DOHH2 (cell line): ENCODE measurements at regions not wholly inside any gene's neighbourhood (a gene's known extent, or its start where the extent isn't known, plus 50 kb on each side); places are given as distances from the start of the nearest gene placed in this dataset.

Experiments
- H3F3A ChIP-seq: fragments of 200-600 bp; sonication (generic), shearing (Covaris generic); 2 replicates; pipeline ENCODE4 v1.6.0; 2016; ENCODE audit warnings: antibody characterized with exemption, mild to moderate bottlenecking; ENCODE audit not compliant: control insufficient read depth, insufficient read depth
- H3K27ac ChIP-seq: fragments of 200-600 bp; sonication (generic); 2 replicates; pipeline ENCODE4 v1.5.1; 2014; ENCODE audit warnings: low read depth, mild to moderate bottlenecking, low read length, moderate library complexity
- H3K27me3 ChIP-seq: fragments of 200-600 bp; sonication (generic); 2 replicates; pipeline ENCODE4 v1.6.1; 2014; ENCODE audit warnings: mild to moderate bottlenecking, low read length, mixed read lengths; ENCODE audit not compliant: control insufficient read depth
- H3K36me3 ChIP-seq: fragments of 200-600 bp; sonication (generic); 2 replicates; pipeline ENCODE4 v1.6.1; 2014; ENCODE audit warnings: mild to moderate bottlenecking, low read length, moderate library complexity, mixed read lengths; ENCODE audit not compliant: control insufficient read depth
- H3K4me1 ChIP-seq: fragments of 200-600 bp; sonication (generic); 2 replicates; pipeline ENCODE4 v1.6.1; 2014; ENCODE audit warnings: mild to moderate bottlenecking, low read length, mixed read lengths; ENCODE audit not compliant: control insufficient read depth
- H3K4me2 ChIP-seq: fragments of 200-600 bp; sonication (generic); 2 replicates; pipeline ENCODE4 v1.6.0; 2014; ENCODE audit warnings: mild to moderate bottlenecking, low read length, moderate library complexity
- H3K4me3 ChIP-seq: fragments of 200-600 bp; sonication (generic); 2 replicates; pipeline ENCODE4 v1.5.1; 2014; ENCODE audit warnings: mild to moderate bottlenecking, low read length, mixed read lengths
- H3K79me2 ChIP-seq: fragments of 200-600 bp; sonication (generic); 2 replicates; pipeline ENCODE4 v1.6.1; 2014; ENCODE audit warnings: mild to moderate bottlenecking, low read length, mixed read lengths; ENCODE audit not compliant: control insufficient read depth
- H3K9me2 ChIP-seq: fragments of 200-600 bp; sonication (generic); replicated peaks from 2 replicates; pipeline ENCODE4 v1.6.1; 2014; ENCODE audit warnings: mild to moderate bottlenecking, low read length, mixed read lengths; ENCODE audit not compliant: control insufficient read depth
- H3K9me3 ChIP-seq: fragments of 200-600 bp; sonication (generic); 2 replicates; pipeline ENCODE4 v1.6.1; 2014; ENCODE audit warnings: antibody characterized with exemption, low read length, mixed read lengths; ENCODE audit not compliant: control insufficient read depth, insufficient read depth
- H4K20me1 ChIP-seq: fragments of 200-600 bp; sonication (generic); 2 replicates; pipeline ENCODE4 v1.6.0; 2014; ENCODE audit warnings: low read depth, mild to moderate bottlenecking, antibody characterized with exemption, low read length, moderate library complexity; ENCODE audit not compliant: control insufficient read depth, insufficient read depth
- CTCF ChIP-seq: fragments of 200-600 bp; sonication (generic); IDR thresholded peaks from one replicate; pipeline ENCODE4 v1.5.1; 2014; ENCODE audit warnings: antibody characterized with exemption, mild to moderate bottlenecking, low read depth, low read length; ENCODE audit not compliant: poor library complexity, severe bottlenecking
- EZH2phosphoT487 ChIP-seq: fragments of 200-600 bp; sonication (generic); IDR thresholded peaks from 2 replicates; pipeline ENCODE4 v1.6.1; 2017; ENCODE audit warnings: borderline replicate concordance, mild to moderate bottlenecking, antibody characterized with exemption, low read length, moderate library complexity, mixed read lengths

- H3K4me1 ChIP-seq = no peaks in the 10 kb centered on the region
- H3K27me3 ChIP-seq = no peaks in the 10 kb centered on the region
- no peaks in the 10 kb centered on the region for H4K20me1 ChIP-seq
- H3K4me2 ChIP-seq = no peak overlapping the region
- no peaks in the 10 kb centered on the region for H3K9me3 ChIP-seq
- TF ChIP-seq CTCF = no peak
- TF ChIP-seq EZH2phosphoT487 = no peak
- no peak overlapping the region for H3K27ac ChIP-seq
- H3K79me2 ChIP-seq = no peaks in the 10 kb centered on the region
- H3K36me3 ChIP-seq = no peaks in the 10 kb centered on the region
- no peaks in the 10 kb centered on the region; the same call in 1 of the 2 replicates for H3K9me2 ChIP-seq
- H3K4me3 ChIP-seq = no peak overlapping the region
- H3F3A ChIP-seq = no peaks in the 10 kb centered on the region
Measured at GRCh38 chr7:46143949-46144917, 223.2 kb upstream of the IGFBP3 start.

GRCh38 chr7:46143421-46143820 lies 222.3 kb upstream of the IGFBP3 start:
- Histone ChIP-seq H3K27ac (no peak overlapping the region), H3K4me3 (no peak overlapping the region), H3K27me3 (no peaks in the 10 kb centered on the region), H3K9me2 (no peaks in the 10 kb centered on the region; the same call in 1 of the 2 replicates), H3K4me2 (no peak overlapping the region), H3F3A (no peaks in the 10 kb centered on the region), H3K36me3 (no peaks in the 10 kb centered on the region), H3K79me2 (no peaks in the 10 kb centered on the region), H4K20me1 (no peaks in the 10 kb centered on the region), H3K9me3 (no peaks in the 10 kb centered on the region), H3K4me1 (no peaks in the 10 kb centered on the region)
- TF ChIP-seq CTCF (no peak), EZH2phosphoT487 (no peak)

- no peaks in the 10 kb centered on the region for H4K20me1 ChIP-seq
- no peak overlapping the region for H3K4me2 ChIP-seq
- no peak overlapping the region for H3K27ac ChIP-seq
- no peaks in the 10 kb centered on the region for H3K36me3 ChIP-seq
- no peaks in the 10 kb centered on the region for H3K9me2 ChIP-seq
- H3K4me3 ChIP-seq = no peak overlapping the region
- no peaks in the 10 kb centered on the region for H3K27me3 ChIP-seq
- TF ChIP-seq CTCF (no peak), EZH2phosphoT487 (no peak)
- no peaks in the 10 kb centered on the region for H3K9me3 ChIP-seq
- no peaks in the 10 kb centered on the region for H3F3A ChIP-seq
- no peaks in the 10 kb centered on the region for H3K4me1 ChIP-seq
- H3K79me2 ChIP-seq = no peaks in the 10 kb centered on the region
Measured at GRCh38 chr7:46139079-46139478, 218.0 kb upstream of the IGFBP3 start.
